GM18517 (cell line): ENCODE measurements at regions not wholly inside any gene's neighbourhood (a gene's known extent, or its start where the extent isn't known, plus 50 kb on each side); places are given as distances from the start of the nearest gene placed in this dataset.
"Not testable (repeated sequence)": the region's sequence is repeated elsewhere in the genome, so short reads cannot be mapped to it uniquely, and the experiment has no call there.

Experiments used
- ATAC-seq: cut with Tn5 transposase; IDR thresholded peaks from one replicate; pipeline ENCODE4 v1.9.1; 2021; ENCODE audit warnings: mild to moderate bottlenecking, moderate library complexity; ENCODE audit not compliant: unreplicated experiment

GRCh38 chr10:26952094-26952493 is 91.3 kb upstream of the ABI1 start:
- no peak for ATAC-seq

GRCh38 chr10:26951650-26952049 is 90.9 kb upstream of the ABI1 start:
- no peak for ATAC-seq

GRCh38 chr10:26950934-26951333 is 90.2 kb upstream of the ABI1 start:
- no peak for ATAC-seq

GRCh38 chr10:26946102-26946811 is 85.5 kb upstream of the ABI1 start:
- no peak for ATAC-seq

- no peak for ATAC-seq
Observed at GRCh38 chr10:26944261-26944882, 83.6 kb upstream of the ABI1 start.

- no peak for ATAC-seq
Observed at GRCh38 chr10:26939962-26940354, 79.2 kb upstream of the ABI1 start.

- ATAC-seq = no peak
Observed at GRCh38 chr10:26939290-26939961, 78.7 kb upstream of the ABI1 start.

GRCh38 chr10:26938578-26938977 is 77.8 kb upstream of the ABI1 start:
- no peak for ATAC-seq

GRCh38 chr10:26937371-26937770 is 76.6 kb upstream of the ABI1 start:
- ATAC-seq = no peak

GRCh38 chr10:26934190-26934589 is 73.4 kb upstream of the ABI1 start:
- not testable (repeated sequence) for ATAC-seq

GRCh38 chr10:26932576-26932975 is 71.8 kb upstream of the ABI1 start:
- ATAC-seq = no peak

- peak; percentile 55 for ATAC-seq
Observed at GRCh38 chr10:26931223-26931622, 70.5 kb upstream of the ABI1 start.

- not testable (repeated sequence) for ATAC-seq
Observed at GRCh38 chr10:26922824-26923223, 62.1 kb upstream of the ABI1 start.

GRCh38 chr10:26919156-26919860 is 58.5 kb upstream of the ABI1 start:
- not testable (repeated sequence) for ATAC-seq

GRCh38 chr10:26914898-26915297 is 54.1 kb upstream of the ABI1 start:
- no peak for ATAC-seq

- no peak for ATAC-seq
Observed at GRCh38 chr10:26911811-26912461, 51.2 kb upstream of the ABI1 start.
